Ovary (tissue), 7 donors: ENCODE measurements at regions not wholly inside any gene's neighbourhood (a gene's known extent, or its start where the extent isn't known, plus 50 kb on each side); places are given as distances from the start of the nearest gene placed in this dataset.

Experiments used
- DNase-seq, 5 donors: peaks; one replicate each; pipeline ENCODE4 v3.0.0-alpha.2; 2019 to 2020
- H3K27ac ChIP-seq, 2 donors: fragments of 200-600 bp; one replicate each; pipeline versions ENCODE4 v1.5.1 to v1.8.0; 2019 to 2022
- H3K27me3 ChIP-seq: fragments of 200-600 bp; one replicate; pipeline ENCODE4 v1.8.0; 2022
- H3K36me3 ChIP-seq: fragments of 200-600 bp; sonication (generic); one replicate; pipeline ENCODE4 v1.5.1; 2019
- H3K4me1 ChIP-seq: one replicate; pipeline ENCODE4 v1.8.1; 2013; ENCODE audit warnings: mild to moderate bottlenecking, moderate library complexity; ENCODE audit not compliant: insufficient read depth
- H3K4me3 ChIP-seq: fragments of 200-600 bp; sonication (generic); one replicate; pipeline ENCODE4 v1.5.1; 2017
- H3K9me3 ChIP-seq, 2 donors: fragments of 200-600 bp in 1 of 2; sonication (generic) in 1 of 2; one replicate each; pipeline versions ENCODE4 v1.5.1 to v1.8.1; 2013 to 2019; ENCODE audit warnings: mild to moderate bottlenecking in 1 of 2, moderate library complexity in 1 of 2
- CTCF ChIP-seq, 3 donors: fragments of 450-650 bp in 2 of 3; fragments of 200-600 bp in 1 of 3; IDR thresholded peaks; one replicate each; pipeline versions ENCODE4 v1.5.1 to v1.8.0; 2016 to 2022; ENCODE audit warnings: antibody characterized with exemption in 3 of 3, mild to moderate bottlenecking in 1 of 3
- EP300 ChIP-seq: sonication (generic); formaldehyde crosslinking; IDR thresholded peaks from one replicate; pipeline ENCODE4 v1.6.1; 2017; ENCODE audit warnings: antibody characterized with exemption
- POLR2A ChIP-seq: fragments of 450-650 bp; IDR thresholded peaks from one replicate; pipeline ENCODE4 v1.6.1; 2017; ENCODE audit warnings: antibody characterized with exemption, mild to moderate bottlenecking, moderate library complexity
- WGBS, 3 donors: extraction: QIAGEN DNeasy Blood & Tissue Kit in 1 of 3; methylation state at CpG; one replicate each; pipeline versions ENCODE4 v1.1.5 to v1.1.7; 2013 to 2017; 5-methylcytosine and 5-hydroxymethylcytosine counted together
- intact Hi-C, 4 donors: fragments of 100-400 bp; cut with DNase I; formaldehyde crosslinking; loops; one replicate each; pipeline versions ENCODE4 v1.11.0 to v1.15.1; 2022 to 2023
- donor health status: DM: no; HTN: no; CAD: no; lungs with moderate emphysema.
- donor health status: DM: no; HTN: no; CAD: no.
- donor health status: Bipolar disorder and iron deficiency.
- donor health status: DM: no; HTN: no; CAD: no.
- donor health status: DM: yes; HTN: yes; CAD: no.

DNA sequence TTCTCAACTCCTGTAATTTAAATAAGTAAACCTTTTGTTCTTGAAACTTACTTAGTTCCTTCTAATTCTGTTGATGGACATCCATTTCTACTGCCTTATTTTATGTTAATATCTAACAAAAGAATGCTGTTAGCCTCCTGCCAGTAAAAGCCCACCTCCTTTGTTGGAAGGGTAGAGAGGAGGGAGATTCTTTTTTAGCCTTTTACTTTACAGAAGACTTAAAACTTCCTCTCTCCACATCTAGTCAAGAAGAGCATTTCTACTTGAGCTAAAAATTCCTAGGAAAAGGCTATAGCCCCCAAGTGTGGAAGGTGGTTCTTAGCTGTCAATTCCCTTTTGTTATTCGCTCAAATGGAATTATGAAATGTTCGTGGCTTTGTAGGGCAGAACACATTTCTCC is 118.7 kb downstream of the ZIC3 start:
- no peak for DNase-seq
- H3K36me3 ChIP-seq: no peaks in the 10 kb centered on the region
- intact Hi-C loops: no loop called here
- no peaks in the 10 kb centered on the region for H3K9me3 ChIP-seq
- H3K4me1 ChIP-seq: no peaks in the 10 kb centered on the region
- H3K4me3 ChIP-seq: no peak overlapping the region
- WGBS, 3 donors: 10 to 17% (median 14%) methylated on average over 2 of the region's 2 CpGs
- H3K27me3 ChIP-seq: no peaks in the 10 kb centered on the region
- TF ChIP-seq CTCF (IDR thresholded peaks at IDR 0.05) (no peak), EP300 (no peak), POLR2A (no peak)
- no peak overlapping the region for H3K27ac ChIP-seq

DNA sequence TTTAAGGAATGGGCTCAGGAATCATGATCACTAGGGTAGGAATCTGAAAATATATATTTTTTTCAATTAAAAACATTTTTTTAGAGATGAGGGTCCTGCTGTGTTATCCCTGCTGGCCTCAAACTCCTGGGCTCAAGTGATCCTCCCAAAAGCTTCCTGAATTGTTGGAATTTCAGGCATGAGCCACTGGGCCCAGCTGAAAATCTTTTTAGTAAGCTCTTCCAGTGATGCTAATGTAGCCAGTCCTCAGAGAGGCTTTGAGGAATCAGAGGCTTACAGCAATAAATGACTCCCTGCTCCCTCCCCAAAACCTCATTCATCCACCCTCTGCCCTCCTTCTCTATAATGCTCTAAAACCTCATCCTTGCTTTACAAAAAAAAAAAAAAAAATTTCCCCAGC is 129.5 kb downstream of the ZIC3 start:
- intact Hi-C loops: no loop called here
- no peak overlapping the region for H3K4me3 ChIP-seq
- H3K9me3 ChIP-seq: no peaks in the 10 kb centered on the region
- no peaks in the 10 kb centered on the region for H3K27me3 ChIP-seq
- H3K4me1 ChIP-seq: no peaks in the 10 kb centered on the region
- H3K36me3 ChIP-seq: no peaks in the 10 kb centered on the region
- TF ChIP-seq POLR2A: no peak
- no peak for TF ChIP-seq CTCF (IDR thresholded peaks at IDR 0.05)
- TF ChIP-seq EP300: no peak
- H3K27ac ChIP-seq: no peak overlapping the region
- DNase-seq: no peak

GRCh38 chrX:137707348-137707747 is 141.4 kb downstream of the ZIC3 start:
- Histone ChIP-seq H3K4me1 (no peaks in the 10 kb centered on the region), H3K4me3 (no peak overlapping the region), H3K27me3 (no peaks in the 10 kb centered on the region), H3K9me3 (no peaks in the 10 kb centered on the region), H3K36me3 (no peaks in the 10 kb centered on the region), H3K27ac (no peak overlapping the region)
- TF ChIP-seq EP300 (no peak), POLR2A (no peak), CTCF (IDR thresholded peaks at IDR 0.05) (no peak)
- no peak for DNase-seq
- intact Hi-C loops: no loop called here

GRCh38 chrX:137742846-137743245 is 176.9 kb downstream of the ZIC3 start:
- no peak for DNase-seq
- Histone ChIP-seq H3K9me3 (no peaks in the 10 kb centered on the region), H3K4me1 (no peaks in the 10 kb centered on the region), H3K27ac (no peak overlapping the region), H3K27me3 (no peaks in the 10 kb centered on the region), H3K36me3 (no peaks in the 10 kb centered on the region), H3K4me3 (no peak overlapping the region)
- WGBS, 3 donors: 73 to 80% (median 77%) methylated on average over 3 of the region's 3 CpGs
- TF ChIP-seq CTCF (IDR thresholded peaks at IDR 0.05) (no peak), EP300 (no peak), POLR2A (no peak)
- intact Hi-C loops: no loop called here

GRCh38 chrX:137743414-137743813 is 177.5 kb downstream of the ZIC3 start:
- no peak overlapping the region for H3K27ac ChIP-seq
- intact Hi-C loops: no loop called here
- no peaks in the 10 kb centered on the region for H3K9me3 ChIP-seq
- H3K27me3 ChIP-seq: no peaks in the 10 kb centered on the region
- no peak overlapping the region for H3K4me3 ChIP-seq
- no peak for DNase-seq
- no peaks in the 10 kb centered on the region for H3K36me3 ChIP-seq
- TF ChIP-seq CTCF (IDR thresholded peaks at IDR 0.05): no peak
- no peak for TF ChIP-seq POLR2A
- no peaks in the 10 kb centered on the region for H3K4me1 ChIP-seq
- 76 to 79% (median 78%) methylated on average over 1 of the region's 1 CpG for WGBS, 3 donors
